ENCODE measurements at regions not wholly inside any gene's neighbourhood (a gene's known extent, or its start where the extent isn't known, plus 50 kb on each side); places are given as distances from the start of the nearest gene placed in this dataset.
A peak's percentile ranks its signal among the peaks of the same experiment; 100 is the strongest.

- Mint-ChIP-seq H3K27me3 (peaks cover 0 to 3% of the 10 kb centered on the region in 2 donors), H3K4me1 (peaks cover 0 to 9% (median 6%) of the 10 kb centered on the region in 3 donors), H3K4me3 (no peak overlapping the region), H3K9me3 (peaks cover 0 to 4% (median 0%) of the 10 kb centered on the region in 5 donors), H3K36me3 (peaks cover 0 to 4% (median 0%) of the 10 kb centered on the region in 3 donors), H3K27ac (no peak overlapping the region)
- DNase-seq: no peak
- no peaks in the 10 kb centered on the region for H3K27me3 ChIP-seq (ENCODE audit: insufficient read depth, low read length, poor library complexity, severe bottlenecking)
- ChIA-PET POLR2A (no interaction called here), CTCF (no interaction called here)
- no peak overlapping the region for H3K4me3 ChIP-seq (ENCODE audit: low read length)
- no peak overlapping the region for H3K27ac ChIP-seq (ENCODE audit: low read depth, low read length)
- no peaks in the 10 kb centered on the region for H3K9me3 ChIP-seq (ENCODE audit: low read length)
- no peaks in the 10 kb centered on the region for H3K36me3 ChIP-seq (ENCODE audit: insufficient read depth, low read length)
- no peaks in the 10 kb centered on the region for H3K4me1 ChIP-seq (ENCODE audit: insufficient read depth, low read length)
Observed at GRCh38 chr1:185408700-185409270, 91.7 kb upstream of the IVNS1ABP start.

- peaks cover 0 to 8% (median 3%) of the 10 kb centered on the region in 3 donors for H3K4me1 Mint-ChIP-seq
- no peaks in the 10 kb centered on the region for H3K27me3 ChIP-seq (ENCODE audit: insufficient read depth, low read length, poor library complexity, severe bottlenecking)
- ChIA-PET CTCF (no interaction called here), POLR2A (no interaction called here)
- no peaks in the 10 kb centered on the region for H3K4me1 ChIP-seq (ENCODE audit: insufficient read depth, low read length)
- H3K36me3 ChIP-seq (ENCODE audit: insufficient read depth, low read length): no peaks in the 10 kb centered on the region
- H3K9me3 Mint-ChIP-seq: peaks cover 0 to 4% (median 0%) of the 10 kb centered on the region in 5 donors
- peaks cover 0 to 4% (median 0%) of the 10 kb centered on the region in 3 donors for H3K36me3 Mint-ChIP-seq
- H3K4me3 ChIP-seq (ENCODE audit: low read length): no peak overlapping the region
- no peak overlapping the region for H3K27ac ChIP-seq (ENCODE audit: low read depth, low read length)
- no peak for DNase-seq
- H3K27me3 Mint-ChIP-seq: peaks cover 0 to 14% of the 10 kb centered on the region in 2 donors
- no peak overlapping the region for H3K27ac Mint-ChIP-seq
- no peak overlapping the region for H3K4me3 Mint-ChIP-seq
- no peaks in the 10 kb centered on the region for H3K9me3 ChIP-seq (ENCODE audit: low read length)
Observed at GRCh38 chr1:185406691-185407009, 89.6 kb upstream of the IVNS1ABP start.

- Mint-ChIP-seq H3K4me3 (peak overlapping the region in 1 of 7 donors; percentile 19), H3K9me3 (peaks cover 0 to 4% (median 0%) of the 10 kb centered on the region in 5 donors)
- POLR2A ChIA-PET: no interaction called here
Observed at GRCh38 chr1:185406006-185406690, 89.1 kb upstream of the IVNS1ABP start.

GRCh38 chr1:185404907-185405568, 88.0 kb upstream of the IVNS1ABP start:
- no peaks in the 10 kb centered on the region for H3K27me3 ChIP-seq (ENCODE audit: insufficient read depth, low read length, poor library complexity, severe bottlenecking)
- Mint-ChIP-seq H3K27me3 (peaks cover 0 to 14% of the 10 kb centered on the region in 2 donors), H3K36me3 (peaks cover 0 to 4% (median 0%) of the 10 kb centered on the region in 3 donors), H3K9me3 (peaks cover 0 to 4% (median 0%) of the 10 kb centered on the region in 5 donors), H3K4me3 (no peak overlapping the region), H3K27ac (no peak overlapping the region), H3K4me1 (peaks cover 0 to 8% (median 3%) of the 10 kb centered on the region in 3 donors)
- H3K9me3 ChIP-seq (ENCODE audit: low read length): no peaks in the 10 kb centered on the region
- no peaks in the 10 kb centered on the region for H3K36me3 ChIP-seq (ENCODE audit: insufficient read depth, low read length)
- no peak for DNase-seq
- H3K27ac ChIP-seq (ENCODE audit: low read depth, low read length): no peak overlapping the region
- ChIA-PET POLR2A (no interaction called here), CTCF (no interaction called here)
- H3K4me1 ChIP-seq (ENCODE audit: insufficient read depth, low read length): no peaks in the 10 kb centered on the region
- no peak overlapping the region for H3K4me3 ChIP-seq (ENCODE audit: low read length)

More at GRCh38 chr1:185406006-185406690, 89.1 kb upstream of the IVNS1ABP start:
- no peaks in the 10 kb centered on the region for H3K4me1 ChIP-seq (ENCODE audit: insufficient read depth, low read length)
- no peaks in the 10 kb centered on the region for H3K9me3 ChIP-seq (ENCODE audit: low read length)
- no peak for DNase-seq
- H3K27me3 ChIP-seq (ENCODE audit: insufficient read depth, low read length, poor library complexity, severe bottlenecking): no peaks in the 10 kb centered on the region
- H3K27ac Mint-ChIP-seq: peak overlapping the region in 1 of 8 donors; percentile 47
- CTCF ChIA-PET: no interaction called here
- peaks cover 0 to 4% (median 0%) of the 10 kb centered on the region in 3 donors for H3K36me3 Mint-ChIP-seq
- no peak overlapping the region for H3K27ac ChIP-seq (ENCODE audit: low read depth, low read length)
- H3K4me1 Mint-ChIP-seq: peaks cover 0 to 8% (median 3%) of the 10 kb centered on the region in 3 donors
- H3K4me3 ChIP-seq (ENCODE audit: low read length): no peak overlapping the region
- no peaks in the 10 kb centered on the region for H3K36me3 ChIP-seq (ENCODE audit: insufficient read depth, low read length)
- peaks cover 0 to 14% of the 10 kb centered on the region in 2 donors for H3K27me3 Mint-ChIP-seq

GRCh38 chr1:185404291-185404690, 87.2 kb upstream of the IVNS1ABP start:
- Histone ChIP-seq H3K4me3 (ENCODE audit: low read length) (no peak overlapping the region), H3K4me1 (ENCODE audit: insufficient read depth, low read length) (no peaks in the 10 kb centered on the region), H3K27ac (ENCODE audit: low read depth, low read length) (no peak overlapping the region), H3K9me3 (ENCODE audit: low read length) (no peaks in the 10 kb centered on the region), H3K36me3 (ENCODE audit: insufficient read depth, low read length) (no peaks in the 10 kb centered on the region), H3K27me3 (ENCODE audit: insufficient read depth, low read length, poor library complexity, severe bottlenecking) (no peaks in the 10 kb centered on the region)
- Mint-ChIP-seq H3K27me3 (peaks cover 0 to 14% of the 10 kb centered on the region in 2 donors), H3K4me3 (no peak overlapping the region), H3K4me1 (peaks cover 0 to 8% (median 2%) of the 10 kb centered on the region in 3 donors), H3K27ac (peak overlapping the region in 1 of 8 donors; percentile 66), H3K36me3 (peaks cover 0 to 4% (median 0%) of the 10 kb centered on the region in 3 donors), H3K9me3 (peaks cover 0 to 4% (median 0%) of the 10 kb centered on the region in 5 donors)
- CTCF ChIA-PET: no interaction called here
- DNase-seq: no peak
- POLR2A ChIA-PET: interaction anchor here (0.7 kb wide), 1 partner anchor 281 kb away, joined by 9 read pairs; no protein-coding TSS in a partner anchor

GRCh38 chr1:185402930-185403329, 85.9 kb upstream of the IVNS1ABP start:
- Histone ChIP-seq H3K36me3 (ENCODE audit: insufficient read depth, low read length) (no peaks in the 10 kb centered on the region), H3K4me1 (ENCODE audit: insufficient read depth, low read length) (no peaks in the 10 kb centered on the region), H3K9me3 (ENCODE audit: low read length) (no peaks in the 10 kb centered on the region), H3K27ac (ENCODE audit: low read depth, low read length) (no peak overlapping the region), H3K4me3 (ENCODE audit: low read length) (no peak overlapping the region), H3K27me3 (ENCODE audit: insufficient read depth, low read length, poor library complexity, severe bottlenecking) (no peaks in the 10 kb centered on the region)
- H3K27me3 Mint-ChIP-seq: peaks cover 0 to 11% of the 10 kb centered on the region in 2 donors
- no peak overlapping the region for H3K4me3 Mint-ChIP-seq
- ChIA-PET POLR2A (no interaction called here), CTCF (no interaction called here)
- no peak for DNase-seq
- no peak overlapping the region for H3K27ac Mint-ChIP-seq
- H3K36me3 Mint-ChIP-seq: no peaks in the 10 kb centered on the region
- H3K4me1 Mint-ChIP-seq: peaks cover 3 to 10% (median 4%) of the 10 kb centered on the region in 3 donors
- peaks cover 0 to 4% (median 0%) of the 10 kb centered on the region in 5 donors for H3K9me3 Mint-ChIP-seq

GRCh38 chr1:185401019-185401418, 84.0 kb upstream of the IVNS1ABP start:
- ChIA-PET POLR2A (no interaction called here), CTCF (no interaction called here)
- H3K27me3 Mint-ChIP-seq: peaks cover 0 to 11% of the 10 kb centered on the region in 2 donors

GRCh38 chr1:185400052-185400451, 83.0 kb upstream of the IVNS1ABP start:
- ChIA-PET CTCF (no interaction called here), POLR2A (no interaction called here)
- H3K27me3 ChIP-seq (ENCODE audit: insufficient read depth, low read length, poor library complexity, severe bottlenecking): no peaks in the 10 kb centered on the region
- Mint-ChIP-seq H3K27me3 (peaks cover 0 to 11% of the 10 kb centered on the region in 2 donors), H3K4me1 (peaks cover 4 to 10% (median 5%) of the 10 kb centered on the region in 3 donors), H3K27ac (no peak overlapping the region), H3K9me3 (no peaks in the 10 kb centered on the region), H3K4me3 (no peak overlapping the region), H3K36me3 (no peaks in the 10 kb centered on the region)
- H3K4me3 ChIP-seq (ENCODE audit: low read length): no peak overlapping the region
- no peaks in the 10 kb centered on the region for H3K4me1 ChIP-seq (ENCODE audit: insufficient read depth, low read length)
- H3K27ac ChIP-seq (ENCODE audit: low read depth, low read length): no peak overlapping the region
- no peaks in the 10 kb centered on the region for H3K36me3 ChIP-seq (ENCODE audit: insufficient read depth, low read length)
- no peak for DNase-seq
- H3K9me3 ChIP-seq (ENCODE audit: low read length): no peaks in the 10 kb centered on the region

More at GRCh38 chr1:185401019-185401418, 84.0 kb upstream of the IVNS1ABP start:
- H3K4me3 ChIP-seq (ENCODE audit: low read length): no peak overlapping the region
- H3K27ac Mint-ChIP-seq: no peak overlapping the region
- H3K9me3 Mint-ChIP-seq: no peaks in the 10 kb centered on the region
- no peaks in the 10 kb centered on the region for H3K9me3 ChIP-seq (ENCODE audit: low read length)
- H3K4me1 Mint-ChIP-seq: peaks cover 4 to 10% (median 5%) of the 10 kb centered on the region in 3 donors
- H3K27ac ChIP-seq (ENCODE audit: low read depth, low read length): no peak overlapping the region
- no peak overlapping the region for H3K4me3 Mint-ChIP-seq
- H3K36me3 Mint-ChIP-seq: no peaks in the 10 kb centered on the region
- H3K4me1 ChIP-seq (ENCODE audit: insufficient read depth, low read length): no peaks in the 10 kb centered on the region
- no peak for DNase-seq
- no peaks in the 10 kb centered on the region for H3K36me3 ChIP-seq (ENCODE audit: insufficient read depth, low read length)
- H3K27me3 ChIP-seq (ENCODE audit: insufficient read depth, low read length, poor library complexity, severe bottlenecking): no peaks in the 10 kb centered on the region
